ENCODE measurements at regions not wholly inside any gene's neighbourhood (a gene's known extent, or its start where the extent isn't known, plus 50 kb on each side); places are given as distances from the start of the nearest gene placed in this dataset.

DNA sequence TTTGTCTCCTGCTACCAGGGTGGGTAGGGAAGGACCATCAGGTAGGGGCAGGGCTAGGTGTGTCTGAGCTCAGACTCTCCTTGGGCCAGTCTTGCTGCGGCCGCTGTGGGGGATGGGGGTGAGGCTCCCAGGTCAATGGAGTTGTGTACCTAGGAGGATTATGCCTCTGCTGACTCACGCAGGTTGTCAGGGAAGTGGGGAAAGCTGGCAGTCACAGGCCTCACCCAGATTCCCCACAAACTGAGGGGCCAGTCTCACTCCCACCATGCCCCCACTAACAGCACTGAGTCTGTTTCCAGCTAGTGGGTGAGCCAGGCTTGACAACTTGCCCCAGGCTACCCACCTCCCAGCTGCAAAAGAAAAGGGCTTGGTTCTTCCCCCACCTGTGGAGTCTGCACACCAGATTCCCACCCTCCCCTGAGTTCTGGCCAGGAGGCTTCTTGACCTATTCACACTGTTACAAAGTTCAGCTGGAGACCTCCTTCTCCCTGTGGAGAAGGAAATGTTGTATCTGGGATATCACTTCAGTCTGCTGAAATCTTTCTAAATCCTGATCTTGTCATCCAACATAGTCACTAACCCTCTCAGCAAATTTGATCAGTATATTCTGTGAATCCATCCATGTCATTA lies 69.2 kb upstream of the GJA8 start:
- TF ChIP-seq RAD21 (IDR thresholded peaks at IDR 0.05; ENCODE audit: low read depth) = no peak

DNA sequence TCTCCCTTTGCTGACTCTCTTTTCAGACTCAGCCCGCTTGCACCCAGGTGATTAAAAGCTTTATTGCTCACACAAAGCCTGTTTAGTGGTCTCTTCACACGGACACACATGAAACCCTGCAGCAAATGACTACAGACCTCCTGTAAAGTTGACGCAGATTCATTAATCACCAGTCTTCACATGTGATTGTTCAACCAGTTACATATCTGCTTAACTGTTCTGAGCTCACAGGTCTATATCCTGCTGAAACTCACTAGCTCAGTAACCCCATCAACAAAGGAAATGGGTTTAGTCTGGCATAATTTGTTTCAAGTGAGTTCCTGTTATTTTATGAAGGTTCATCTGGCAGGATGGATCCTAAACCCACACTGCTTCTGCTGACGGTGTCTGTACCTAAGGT lies 68.4 kb upstream of the GJA8 start:
- TF ChIP-seq EP300 (IDR thresholded peaks at IDR 0.05; ENCODE audit: borderline replicate concordance) (no peak), CREB1 (IDR thresholded peaks at IDR 0.05; ENCODE audit: low read depth) (no peak), TEAD4 (IDR thresholded peaks at IDR 0.05) (no peak), FOXM1 (IDR thresholded peaks at IDR 0.05; ENCODE audit: borderline replicate concordance, low read depth) (no peak), TCF12 (IDR thresholded peaks at IDR 0.05; ENCODE audit: low read depth) (no peak), NFIC (IDR thresholded peaks at IDR 0.05) (no peak), CEBPB (IDR thresholded peaks at IDR 0.05) (no peak), ZBTB7A (IDR thresholded peaks at IDR 0.05; ENCODE audit: low read depth) (no peak), YY1 (IDR thresholded peaks at IDR 0.05; ENCODE audit: low read depth) (no peak), RAD21 (IDR thresholded peaks at IDR 0.05; ENCODE audit: low read depth) (no peak), TAF1 (IDR thresholded peaks at IDR 0.05; ENCODE audit: low read depth) (no peak), EGR1 (IDR thresholded peaks at IDR 0.05) (no peak)
- TF ChIP-seq, protein P1, sequence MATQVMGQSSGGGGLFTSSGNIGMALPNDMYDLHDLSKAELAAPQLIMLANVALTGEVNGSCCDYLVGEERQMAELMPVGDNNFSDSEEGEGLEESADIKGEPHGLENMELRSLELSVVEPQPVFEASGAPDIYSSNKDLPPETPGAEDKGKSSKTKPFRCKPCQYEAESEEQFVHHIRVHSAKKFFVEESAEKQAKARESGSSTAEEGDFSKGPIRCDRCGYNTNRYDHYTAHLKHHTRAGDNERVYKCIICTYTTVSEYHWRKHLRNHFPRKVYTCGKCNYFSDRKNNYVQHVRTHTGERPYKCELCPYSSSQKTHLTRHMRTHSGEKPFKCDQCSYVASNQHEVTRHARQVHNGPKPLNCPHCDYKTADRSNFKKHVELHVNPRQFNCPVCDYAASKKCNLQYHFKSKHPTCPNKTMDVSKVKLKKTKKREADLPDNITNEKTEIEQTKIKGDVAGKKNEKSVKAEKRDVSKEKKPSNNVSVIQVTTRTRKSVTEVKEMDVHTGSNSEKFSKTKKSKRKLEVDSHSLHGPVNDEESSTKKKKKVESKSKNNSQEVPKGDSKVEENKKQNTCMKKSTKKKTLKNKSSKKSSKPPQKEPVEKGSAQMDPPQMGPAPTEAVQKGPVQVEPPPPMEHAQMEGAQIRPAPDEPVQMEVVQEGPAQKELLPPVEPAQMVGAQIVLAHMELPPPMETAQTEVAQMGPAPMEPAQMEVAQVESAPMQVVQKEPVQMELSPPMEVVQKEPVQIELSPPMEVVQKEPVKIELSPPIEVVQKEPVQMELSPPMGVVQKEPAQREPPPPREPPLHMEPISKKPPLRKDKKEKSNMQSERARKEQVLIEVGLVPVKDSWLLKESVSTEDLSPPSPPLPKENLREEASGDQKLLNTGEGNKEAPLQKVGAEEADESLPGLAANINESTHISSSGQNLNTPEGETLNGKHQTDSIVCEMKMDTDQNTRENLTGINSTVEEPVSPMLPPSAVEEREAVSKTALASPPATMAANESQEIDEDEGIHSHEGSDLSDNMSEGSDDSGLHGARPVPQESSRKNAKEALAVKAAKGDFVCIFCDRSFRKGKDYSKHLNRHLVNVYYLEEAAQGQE (IDR thresholded peaks at IDR 0.05; ENCODE audit: low read depth) = no peak
- TF ChIP-seq, protein P2, sequence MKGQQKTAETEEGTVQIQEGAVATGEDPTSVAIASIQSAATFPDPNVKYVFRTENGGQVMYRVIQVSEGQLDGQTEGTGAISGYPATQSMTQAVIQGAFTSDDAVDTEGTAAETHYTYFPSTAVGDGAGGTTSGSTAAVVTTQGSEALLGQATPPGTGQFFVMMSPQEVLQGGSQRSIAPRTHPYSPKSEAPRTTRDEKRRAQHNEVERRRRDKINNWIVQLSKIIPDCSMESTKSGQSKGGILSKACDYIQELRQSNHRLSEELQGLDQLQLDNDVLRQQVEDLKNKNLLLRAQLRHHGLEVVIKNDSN (IDR thresholded peaks at IDR 0.05) = no peak
- TF ChIP-seq, protein P3, sequence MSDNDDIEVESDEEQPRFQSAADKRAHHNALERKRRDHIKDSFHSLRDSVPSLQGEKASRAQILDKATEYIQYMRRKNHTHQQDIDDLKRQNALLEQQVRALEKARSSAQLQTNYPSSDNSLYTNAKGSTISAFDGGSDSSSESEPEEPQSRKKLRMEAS (IDR thresholded peaks at IDR 0.05) = no peak

DNA sequence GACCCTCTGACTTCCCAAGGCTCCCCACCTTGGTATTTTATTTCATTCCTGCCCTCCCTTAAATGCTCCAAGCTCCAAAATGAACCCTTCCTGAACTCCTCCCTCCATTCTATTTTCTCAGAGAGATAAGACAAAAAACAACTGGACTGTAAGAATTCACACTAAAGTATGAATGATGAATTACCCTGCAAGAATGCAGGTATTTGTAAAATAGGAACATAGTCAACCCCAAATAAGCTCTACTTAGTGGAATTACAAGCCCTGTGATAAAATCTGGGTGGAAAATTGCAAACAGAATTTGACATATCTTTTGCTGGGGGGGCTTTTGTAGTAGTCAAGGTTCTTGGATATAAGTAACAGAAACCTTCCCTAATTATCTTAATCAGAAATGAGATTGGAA lies 67.8 kb upstream of the GJA8 start:
- no peak for TF ChIP-seq CREB1 (IDR thresholded peaks at IDR 0.05; ENCODE audit: low read depth)
- TF ChIP-seq, protein P3 (IDR thresholded peaks at IDR 0.05) = no peak
- TF ChIP-seq, protein P1 (IDR thresholded peaks at IDR 0.05; ENCODE audit: low read depth) = no peak
- TF ChIP-seq TAF1 (IDR thresholded peaks at IDR 0.05; ENCODE audit: low read depth) = no peak
- no peak for TF ChIP-seq RAD21 (IDR thresholded peaks at IDR 0.05; ENCODE audit: low read depth)
- TF ChIP-seq TCF12 (IDR thresholded peaks at IDR 0.05; ENCODE audit: low read depth) = no peak
- TF ChIP-seq, protein P2 (IDR thresholded peaks at IDR 0.05) = no peak
- no peak for TF ChIP-seq ZBTB7A (IDR thresholded peaks at IDR 0.05; ENCODE audit: low read depth)
- TF ChIP-seq TEAD4 (IDR thresholded peaks at IDR 0.05) = no peak
- TF ChIP-seq FOXM1 (IDR thresholded peaks at IDR 0.05; ENCODE audit: borderline replicate concordance, low read depth) = no peak
- TF ChIP-seq NFIC (IDR thresholded peaks at IDR 0.05) = no peak
- TF ChIP-seq EP300 (IDR thresholded peaks at IDR 0.05; ENCODE audit: borderline replicate concordance) = no peak
- no peak for TF ChIP-seq CEBPB (IDR thresholded peaks at IDR 0.05)
- TF ChIP-seq EGR1 (IDR thresholded peaks at IDR 0.05) = no peak
- no peak for TF ChIP-seq YY1 (IDR thresholded peaks at IDR 0.05; ENCODE audit: low read depth)

DNA sequence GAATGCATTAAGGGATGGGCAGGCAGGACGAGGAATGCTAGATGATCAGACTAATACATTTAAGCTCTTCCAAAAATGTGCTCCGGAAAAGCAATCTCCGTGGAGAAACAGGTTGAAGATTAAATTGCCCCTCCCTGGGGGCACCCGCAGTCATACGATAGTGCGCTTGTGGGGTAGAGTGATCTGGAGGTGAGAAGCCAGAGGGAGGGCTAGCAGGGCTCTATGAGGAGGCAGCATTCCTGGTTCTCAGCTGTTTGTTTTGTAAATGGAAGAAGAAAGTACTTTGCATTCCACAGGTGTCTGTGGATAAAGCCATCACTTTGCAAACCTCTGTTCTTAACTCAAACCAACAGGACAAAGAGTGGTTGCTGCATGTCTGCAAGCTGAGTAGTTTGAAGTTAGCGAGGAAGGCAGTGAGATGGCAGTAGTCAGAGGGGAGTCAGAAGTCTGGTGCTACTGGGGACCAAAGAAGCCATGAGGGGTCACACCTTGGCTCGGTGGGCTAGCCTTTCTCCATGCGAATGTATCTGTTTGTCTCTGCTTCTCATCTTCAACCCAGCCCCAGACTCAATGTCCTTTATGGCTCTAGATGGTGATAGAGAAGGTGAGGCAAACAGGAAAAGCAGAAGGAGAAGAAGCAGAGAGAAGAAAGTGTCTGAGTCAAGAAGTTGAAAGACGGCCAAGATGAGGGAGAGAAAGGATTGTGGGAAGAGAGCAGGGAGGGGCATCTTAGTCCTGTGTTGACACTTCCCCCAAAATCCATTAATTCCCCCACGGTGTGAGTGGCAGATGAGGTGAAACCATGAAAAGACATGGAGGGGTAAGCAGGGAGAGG lies 65.2 kb upstream of the GJA8 start:
- TF ChIP-seq TAF1 (IDR thresholded peaks at IDR 0.05; ENCODE audit: low read depth) = no peak
- TF ChIP-seq FOXM1 (IDR thresholded peaks at IDR 0.05; ENCODE audit: borderline replicate concordance, low read depth) = no peak
- no peak for TF ChIP-seq CREB1 (IDR thresholded peaks at IDR 0.05; ENCODE audit: low read depth)
- TF ChIP-seq, protein P3 (IDR thresholded peaks at IDR 0.05) = no peak
- no peak for TF ChIP-seq TCF12 (IDR thresholded peaks at IDR 0.05; ENCODE audit: low read depth)
- TF ChIP-seq, protein P1 (IDR thresholded peaks at IDR 0.05; ENCODE audit: low read depth) = no peak
- no peak for TF ChIP-seq NFIC (IDR thresholded peaks at IDR 0.05)
- TF ChIP-seq TEAD4 (IDR thresholded peaks at IDR 0.05) = no peak
- TF ChIP-seq RAD21 (IDR thresholded peaks at IDR 0.05; ENCODE audit: low read depth) = no peak
- TF ChIP-seq EGR1 (IDR thresholded peaks at IDR 0.05) = no peak
- no peak for TF ChIP-seq ZBTB7A (IDR thresholded peaks at IDR 0.05; ENCODE audit: low read depth)
- no peak for TF ChIP-seq YY1 (IDR thresholded peaks at IDR 0.05; ENCODE audit: low read depth)
- TF ChIP-seq CEBPB (IDR thresholded peaks at IDR 0.05) = no peak
- TF ChIP-seq, protein P2 (IDR thresholded peaks at IDR 0.05) = no peak
- no peak for TF ChIP-seq EP300 (IDR thresholded peaks at IDR 0.05; ENCODE audit: borderline replicate concordance)
